H1 (cell line): ENCODE measurements at regions not wholly inside any gene's neighbourhood (a gene's known extent, or its start where the extent isn't known, plus 50 kb on each side); places are given as distances from the start of the nearest gene placed in this dataset.

Source experiments
- TF ChIP-seq, protein P1 (sequence below): IDR thresholded peaks from 2 replicates; pipeline ENCODE4 v1.6.1; 2012; ENCODE audit warnings: inconsistent platforms
- TF ChIP-seq, protein P2 (sequence below), 3 experiments: IDR thresholded peaks; 1 replicate in 2 of 3; 2 replicates in 1 of 3; pipeline versions ENCODE4 v1.5.1 to v1.6.1; 2011; ENCODE audit warnings: low read length in 3 of 3, mild to moderate bottlenecking in 3 of 3, inconsistent platforms in 2 of 3, low read depth in 1 of 3, moderate library complexity in 1 of 3; ENCODE audit not compliant: insufficient read depth in 1 of 3; ENCODE audit errors: control extremely low read depth in 1 of 3

DNA sequence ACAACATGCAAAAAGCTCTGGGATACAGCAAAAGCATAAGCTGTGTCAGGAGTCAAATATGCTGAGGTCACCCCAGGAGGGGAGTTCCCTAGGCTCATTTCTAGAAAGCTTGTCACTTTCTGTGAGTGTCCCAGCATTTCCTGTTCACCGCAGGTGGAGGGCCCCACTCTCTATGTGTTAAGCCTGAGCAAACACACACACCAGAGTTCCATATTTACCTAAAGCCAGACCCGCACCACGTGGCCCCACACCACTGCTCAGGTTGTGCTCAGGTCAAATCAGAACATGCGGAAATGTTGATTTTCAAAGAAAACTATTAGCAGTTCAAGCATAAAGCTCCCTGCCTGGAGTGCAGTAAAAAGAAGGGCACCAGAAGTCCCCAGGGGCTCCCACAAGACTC is 259.6 kb upstream of the PPP2R2D start:
- TF ChIP-seq, protein P1, sequence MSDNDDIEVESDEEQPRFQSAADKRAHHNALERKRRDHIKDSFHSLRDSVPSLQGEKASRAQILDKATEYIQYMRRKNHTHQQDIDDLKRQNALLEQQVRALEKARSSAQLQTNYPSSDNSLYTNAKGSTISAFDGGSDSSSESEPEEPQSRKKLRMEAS: no peak
- TF ChIP-seq, protein P2, sequence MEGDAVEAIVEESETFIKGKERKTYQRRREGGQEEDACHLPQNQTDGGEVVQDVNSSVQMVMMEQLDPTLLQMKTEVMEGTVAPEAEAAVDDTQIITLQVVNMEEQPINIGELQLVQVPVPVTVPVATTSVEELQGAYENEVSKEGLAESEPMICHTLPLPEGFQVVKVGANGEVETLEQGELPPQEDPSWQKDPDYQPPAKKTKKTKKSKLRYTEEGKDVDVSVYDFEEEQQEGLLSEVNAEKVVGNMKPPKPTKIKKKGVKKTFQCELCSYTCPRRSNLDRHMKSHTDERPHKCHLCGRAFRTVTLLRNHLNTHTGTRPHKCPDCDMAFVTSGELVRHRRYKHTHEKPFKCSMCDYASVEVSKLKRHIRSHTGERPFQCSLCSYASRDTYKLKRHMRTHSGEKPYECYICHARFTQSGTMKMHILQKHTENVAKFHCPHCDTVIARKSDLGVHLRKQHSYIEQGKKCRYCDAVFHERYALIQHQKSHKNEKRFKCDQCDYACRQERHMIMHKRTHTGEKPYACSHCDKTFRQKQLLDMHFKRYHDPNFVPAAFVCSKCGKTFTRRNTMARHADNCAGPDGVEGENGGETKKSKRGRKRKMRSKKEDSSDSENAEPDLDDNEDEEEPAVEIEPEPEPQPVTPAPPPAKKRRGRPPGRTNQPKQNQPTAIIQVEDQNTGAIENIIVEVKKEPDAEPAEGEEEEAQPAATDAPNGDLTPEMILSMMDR (IDR thresholded peaks at IDR 0.05; ENCODE audit: control extremely low read depth in 1 of 3, insufficient read depth in 1 of 3, low read depth in 1 of 3, low read length in 3 of 3): no peak
